Heart left ventricle (tissue), 16 donors: ENCODE measurements at regions not wholly inside any gene's neighbourhood (a gene's known extent, or its start where the extent isn't known, plus 50 kb on each side); places are given as distances from the start of the nearest gene placed in this dataset.

Experiments used
- ATAC-seq, 4 donors: fragments of 200-7000 bp; cut with Tn5 transposase; one replicate each; pipeline ENCODE4 v1.9.1; 2020 to 2022; ENCODE audit warnings: moderate library complexity in 4 of 4, mild to moderate bottlenecking in 3 of 4, moderate number of reproducible peaks in 1 of 4
- DNase-seq, 5 donors: peaks; one replicate each; pipeline ENCODE4 v3.0.0-alpha.2; 2020
- H3K27ac ChIP-seq, 12 donors: fragments of 200-600 bp; sonication (generic) in 4 of 12; one replicate each; pipeline versions ENCODE4 v1.5.0 to v1.8.0; 2016 to 2022; ENCODE audit warnings: mild to moderate bottlenecking in 2 of 12
- H3K27me3 ChIP-seq, 9 donors: fragments of 200-600 bp; sonication (generic) in 2 of 9; one replicate each; pipeline versions ENCODE4 v1.5.1 to v1.8.0; 2016 to 2022; ENCODE audit warnings: mild to moderate bottlenecking in 3 of 9
- H3K36me3 ChIP-seq, 9 donors: fragments of 200-600 bp; sonication (generic) in 2 of 9; one replicate each; pipeline versions ENCODE4 v1.5.0 to v1.8.0; 2018 to 2022; ENCODE audit warnings: mild to moderate bottlenecking in 2 of 9
- H3K4me1 ChIP-seq, 12 donors: fragments of 200-600 bp; sonication (generic) in 4 of 12; one replicate each; pipeline versions ENCODE4 v1.5.0 to v1.8.0; 2016 to 2022; ENCODE audit warnings: mild to moderate bottlenecking in 3 of 12
- H3K4me3 ChIP-seq, 12 donors: fragments of 200-600 bp; sonication (generic) in 4 of 12; one replicate each; pipeline versions ENCODE4 v1.5.0 to v1.8.0; 2017 to 2022; ENCODE audit warnings: mild to moderate bottlenecking in 9 of 12, moderate library complexity in 4 of 12
- H3K9me3 ChIP-seq, 12 donors: fragments of 200-600 bp; sonication (generic) in 4 of 12; one replicate each; pipeline versions ENCODE4 v1.5.0 to v1.8.0; 2016 to 2022; ENCODE audit warnings: mild to moderate bottlenecking in 1 of 12
- POLR2A ChIP-seq, 2 donors: fragments of 450-650 bp; IDR thresholded peaks; one replicate each; pipeline ENCODE4 v1.6.1; 2017; ENCODE audit warnings: antibody characterized with exemption in 2 of 2, mild to moderate bottlenecking in 2 of 2, moderate library complexity in 2 of 2
- WGBS, 4 donors: extraction: QIAGEN DNeasy Blood & Tissue Kit in 2 of 4; methylation state at CpG; one replicate each; pipeline versions ENCODE4 v1.1.5 to v1.1.7; 2013 to 2018; 5-methylcytosine and 5-hydroxymethylcytosine counted together
- intact Hi-C, 10 donors: fragments of 100-400 bp; cut with DNase I; formaldehyde crosslinking; loops; one replicate each; pipeline versions ENCODE4 v1.11.1 to v1.14.2; 2022
- TF ChIP-seq, protein P1 (sequence below), 12 donors: fragments of 200-600 bp; sonication (generic) in 4 of 12; IDR thresholded peaks; one replicate each; pipeline versions ENCODE4 v1.5.0 to v1.8.0; 2018 to 2022; ENCODE audit warnings: antibody characterized with exemption in 12 of 12, mild to moderate bottlenecking in 5 of 12
- donor health status: ischemic (EF 13 %, LVEDD 7.1; RV severe dilation, severe dysfunction).
- donor health status: healthy with polysubstance abuse.
- donor health status: DM: no; HTN: yes; CAD: no.
- donor health status: DM: no; HTN: no; CAD: no.
- donor health status: ischemic (EF 25% LVEDD 6.9; RV normal size, moderate dysfunction).
- donor health status: ischemic (EF 25% LVEDD 5.7; RV mildly dilated, moderate dysfunction).
- donor health status: healthy.
- donor health status: DM: yes; HTN: yes; CAD: no.
- donor health status: ischemic (EF 35%, LVEDD 5.7; RV mildly dilated, moderate dysfunction).
- donor health status: nonischemic (EF 11% LVEDD 7.7; RV severe dilation, severe dysfunction).
- donor health status: DM: yes; HTN: yes; CAD: no.
- donor health status: PGD.
- donor health status: ischemic (EF 29% LVEDD 5.4; RV normal size, mild dysfunction).
- donor health status: nonischemic (EF 23%, LVEDD 6.1; RV moderate dilation, normal function).

- no peak for TF ChIP-seq POLR2A (IDR thresholded peaks at IDR 0.05)
- TF ChIP-seq, protein P1, sequence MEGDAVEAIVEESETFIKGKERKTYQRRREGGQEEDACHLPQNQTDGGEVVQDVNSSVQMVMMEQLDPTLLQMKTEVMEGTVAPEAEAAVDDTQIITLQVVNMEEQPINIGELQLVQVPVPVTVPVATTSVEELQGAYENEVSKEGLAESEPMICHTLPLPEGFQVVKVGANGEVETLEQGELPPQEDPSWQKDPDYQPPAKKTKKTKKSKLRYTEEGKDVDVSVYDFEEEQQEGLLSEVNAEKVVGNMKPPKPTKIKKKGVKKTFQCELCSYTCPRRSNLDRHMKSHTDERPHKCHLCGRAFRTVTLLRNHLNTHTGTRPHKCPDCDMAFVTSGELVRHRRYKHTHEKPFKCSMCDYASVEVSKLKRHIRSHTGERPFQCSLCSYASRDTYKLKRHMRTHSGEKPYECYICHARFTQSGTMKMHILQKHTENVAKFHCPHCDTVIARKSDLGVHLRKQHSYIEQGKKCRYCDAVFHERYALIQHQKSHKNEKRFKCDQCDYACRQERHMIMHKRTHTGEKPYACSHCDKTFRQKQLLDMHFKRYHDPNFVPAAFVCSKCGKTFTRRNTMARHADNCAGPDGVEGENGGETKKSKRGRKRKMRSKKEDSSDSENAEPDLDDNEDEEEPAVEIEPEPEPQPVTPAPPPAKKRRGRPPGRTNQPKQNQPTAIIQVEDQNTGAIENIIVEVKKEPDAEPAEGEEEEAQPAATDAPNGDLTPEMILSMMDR (IDR thresholded peaks at IDR 0.05), result no peak
- Histone ChIP-seq H3K4me3 (no peak overlapping the region), H3K27ac (no peak overlapping the region), H3K36me3 (no peaks in the 10 kb centered on the region), H3K9me3 (no peaks in the 10 kb centered on the region), H3K4me1 (no peaks in the 10 kb centered on the region), H3K27me3 (no peaks in the 10 kb centered on the region)
- WGBS, 4 donors, result 78 to 79% (median 78%) methylated on average over 1 of the region's 1 CpG
- no peak for ATAC-seq
- DNase-seq, result no peak
- intact Hi-C loops, result no loop called here
Measured at GRCh38 chr7:10038351-10038750, 935.3 kb upstream of the PHF14 start.

DNA sequence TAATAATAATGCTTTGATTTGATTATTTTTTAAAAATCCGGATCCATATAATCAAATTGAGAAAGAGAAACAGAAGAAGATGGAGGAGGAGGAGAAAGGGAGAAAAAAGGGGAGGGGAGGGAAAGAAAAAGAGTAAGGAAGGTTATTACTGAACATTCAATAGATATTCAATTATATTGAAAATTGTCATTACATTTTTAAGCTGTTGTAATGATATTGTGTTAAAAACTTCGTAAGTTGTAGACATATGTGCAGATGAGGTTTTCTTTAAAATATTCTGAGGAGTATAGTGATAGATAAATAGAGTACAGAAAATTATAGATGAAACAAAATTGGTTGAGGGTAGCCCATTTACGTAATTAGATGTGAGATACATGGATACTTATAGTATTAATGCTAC, 933.0 kb upstream of the PHF14 start:
- H3K27me3 ChIP-seq, result no peaks in the 10 kb centered on the region
- H3K4me1 ChIP-seq, result no peaks in the 10 kb centered on the region
- 79 to 87% (median 86%) methylated on average over 3 of the region's 3 CpGs for WGBS, 4 donors
- DNase-seq (no peak), ATAC-seq (no peak)
- H3K27ac ChIP-seq, result no peak overlapping the region
- H3K9me3 ChIP-seq, result no peaks in the 10 kb centered on the region
- TF ChIP-seq, protein P1 (IDR thresholded peaks at IDR 0.05), result no peak
- no peak for TF ChIP-seq POLR2A (IDR thresholded peaks at IDR 0.05)
- intact Hi-C loops, result no loop called here
- H3K36me3 ChIP-seq, result no peaks in the 10 kb centered on the region
- no peak overlapping the region for H3K4me3 ChIP-seq

DNA sequence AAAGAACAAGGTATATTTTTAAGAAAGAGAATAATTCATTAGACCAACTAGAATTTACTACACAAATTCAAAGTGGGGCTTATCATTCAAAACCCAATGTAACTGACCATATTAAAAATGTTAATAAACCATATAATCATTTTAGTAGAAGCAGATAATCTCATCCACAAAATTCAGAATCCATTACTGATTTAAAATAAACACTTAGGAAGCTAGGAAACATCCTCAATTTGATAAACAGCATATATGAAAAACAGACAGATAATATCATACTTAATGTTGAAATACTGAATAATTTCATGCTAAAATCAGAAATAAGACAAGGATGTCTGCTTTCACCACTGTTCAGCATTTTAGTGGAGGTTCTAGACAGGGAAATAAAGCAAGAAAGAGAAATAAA, 902.8 kb upstream of the PHF14 start:
- intact Hi-C loops, result no loop called here
- Histone ChIP-seq H3K36me3 (no peaks in the 10 kb centered on the region), H3K27ac (no peak overlapping the region), H3K27me3 (no peaks in the 10 kb centered on the region), H3K9me3 (no peaks in the 10 kb centered on the region), H3K4me1 (no peaks in the 10 kb centered on the region), H3K4me3 (no peak overlapping the region)
- no peak for DNase-seq
- TF ChIP-seq, protein P1 (IDR thresholded peaks at IDR 0.05), result no peak
- no peak for ATAC-seq

DNA sequence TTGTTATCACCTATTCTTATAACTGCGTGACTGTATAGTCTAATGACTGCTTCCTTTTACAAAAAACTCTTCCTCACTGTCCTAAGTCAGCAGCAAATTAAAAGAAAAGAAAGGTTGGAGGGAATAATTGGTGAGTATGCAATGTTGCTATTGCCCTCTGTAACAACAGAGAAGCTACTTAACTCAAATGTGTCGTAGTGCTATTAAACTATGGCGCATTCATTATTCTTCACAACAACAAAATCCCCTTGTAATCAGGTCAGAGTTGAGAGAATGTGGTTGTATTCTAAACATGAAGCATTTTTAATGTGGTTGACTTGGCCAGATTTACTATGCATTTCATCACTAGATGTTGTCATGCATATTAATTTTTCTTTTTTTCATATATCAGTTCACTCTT, 897.8 kb upstream of the PHF14 start:
- Histone ChIP-seq H3K4me3 (no peak overlapping the region), H3K36me3 (no peaks in the 10 kb centered on the region)
- WGBS, 4 donors, result 81 to 92% (median 88%) methylated on average over 3 of the region's 3 CpGs

More for the DNA sequence above, 897.8 kb upstream of the PHF14 start:
- TF ChIP-seq, protein P1 (IDR thresholded peaks at IDR 0.05), result no peak
- TF ChIP-seq POLR2A (IDR thresholded peaks at IDR 0.05), result no peak
- H3K9me3 ChIP-seq, result no peaks in the 10 kb centered on the region
- DNase-seq (no peak), ATAC-seq (no peak)
- H3K27ac ChIP-seq, result no peak overlapping the region
- intact Hi-C loops, result no loop called here
- H3K27me3 ChIP-seq, result no peaks in the 10 kb centered on the region
- no peaks in the 10 kb centered on the region for H3K4me1 ChIP-seq
